ENCODE measurements at regions not wholly inside any gene's neighbourhood (a gene's known extent, or its start where the extent isn't known, plus 50 kb on each side); places are given as distances from the start of the nearest gene placed in this dataset.

GRCh38 chr6:81621816-81622395 lies 130.6 kb downstream of the TENT5A start:
- Histone ChIP-seq H4K20me1 (ENCODE audit: insufficient read depth, low read depth, low read length) (no peaks in the 10 kb centered on the region), H3K36me3 (ENCODE audit: insufficient read depth, low read length) (no peaks in the 10 kb centered on the region), H2AFZ (ENCODE audit: low read length) (no peak overlapping the region), H3K27ac (ENCODE audit: low read length) (no peak overlapping the region), H3K4me2 (ENCODE audit: low read depth, low read length, poor library complexity, severe bottlenecking) (no peak overlapping the region), H3K79me2 (ENCODE audit: low read length) (no peaks in the 10 kb centered on the region), H3K9me2 (replicated peaks; ENCODE audit: insufficient read depth, low read length) (no peaks in the 10 kb centered on the region), H3K9ac (ENCODE audit: low read length) (no peak overlapping the region), H3K9me3 (ENCODE audit: low read length) (no peaks in the 10 kb centered on the region), H3K4me3 (ENCODE audit: low read length) (no peak overlapping the region), H3K4me1 (ENCODE audit: low read length) (no peaks in the 10 kb centered on the region), H3K27me3 (ENCODE audit: low read length) (no peaks in the 10 kb centered on the region)
- DNase-seq = no peak

- Histone ChIP-seq H3K27ac (ENCODE audit: low read length) (no peak overlapping the region), H4K20me1 (ENCODE audit: insufficient read depth, low read depth, low read length) (no peaks in the 10 kb centered on the region), H3K27me3 (ENCODE audit: low read length) (no peaks in the 10 kb centered on the region), H3K9me2 (replicated peaks; ENCODE audit: insufficient read depth, low read length) (no peaks in the 10 kb centered on the region), H3K79me2 (ENCODE audit: low read length) (no peaks in the 10 kb centered on the region), H2AFZ (ENCODE audit: low read length) (no peak overlapping the region), H3K36me3 (ENCODE audit: insufficient read depth, low read length) (no peaks in the 10 kb centered on the region), H3K9me3 (ENCODE audit: low read length) (no peaks in the 10 kb centered on the region), H3K4me1 (ENCODE audit: low read length) (no peaks in the 10 kb centered on the region), H3K4me3 (ENCODE audit: low read length) (no peak overlapping the region), H3K9ac (ENCODE audit: low read length) (no peak overlapping the region), H3K4me2 (ENCODE audit: low read depth, low read length, poor library complexity, severe bottlenecking) (no peak overlapping the region)
- no peak for DNase-seq
These were observed 138.2 kb downstream of the TENT5A start for GRCh38 chr6:81614292-81614691.

- Histone ChIP-seq H4K20me1 (ENCODE audit: insufficient read depth, low read depth, low read length) (no peaks in the 10 kb centered on the region), H3K4me2 (ENCODE audit: low read depth, low read length, poor library complexity, severe bottlenecking) (no peak overlapping the region), H3K9me2 (replicated peaks; ENCODE audit: insufficient read depth, low read length) (no peaks in the 10 kb centered on the region), H2AFZ (ENCODE audit: low read length) (no peak overlapping the region), H3K9me3 (ENCODE audit: low read length) (no peaks in the 10 kb centered on the region), H3K9ac (ENCODE audit: low read length) (no peak overlapping the region), H3K27me3 (ENCODE audit: low read length) (no peaks in the 10 kb centered on the region; the same call in 1 of the 2 replicates), H3K79me2 (ENCODE audit: low read length) (no peaks in the 10 kb centered on the region), H3K4me1 (ENCODE audit: low read length) (no peaks in the 10 kb centered on the region), H3K27ac (ENCODE audit: low read length) (no peak overlapping the region), H3K4me3 (ENCODE audit: low read length) (no peak overlapping the region), H3K36me3 (ENCODE audit: insufficient read depth, low read length) (no peaks in the 10 kb centered on the region)
- no peak for DNase-seq
These were observed 138.9 kb downstream of the TENT5A start for GRCh38 chr6:81613606-81614005.

DNA sequence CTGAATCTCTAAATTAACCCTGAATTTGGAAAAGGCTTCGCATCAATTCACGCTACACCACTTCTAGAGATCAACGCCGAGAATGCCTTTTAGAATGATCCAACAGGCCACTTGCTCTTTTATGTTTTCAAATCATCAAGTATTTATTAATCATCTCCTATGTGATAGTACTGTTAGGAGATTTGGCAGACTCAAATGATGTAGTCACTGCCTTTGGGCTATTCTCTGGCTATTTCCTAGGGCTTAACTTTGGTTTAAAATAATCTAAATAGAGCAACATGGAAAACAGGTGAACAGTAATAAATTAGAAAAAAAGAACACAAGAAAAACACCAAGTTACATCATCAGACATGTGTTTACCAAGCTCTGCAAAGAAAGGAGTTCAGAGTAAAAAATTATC lies 140.3 kb downstream of the TENT5A start:
- no peaks in the 10 kb centered on the region for H3K9me2 ChIP-seq (replicated peaks; ENCODE audit: insufficient read depth, low read length)
- H3K79me2 ChIP-seq (ENCODE audit: low read length) = no peaks in the 10 kb centered on the region
- no peak for DNase-seq
- no peak overlapping the region for H3K4me3 ChIP-seq (ENCODE audit: low read length)
- H4K20me1 ChIP-seq (ENCODE audit: insufficient read depth, low read depth, low read length) = no peaks in the 10 kb centered on the region
- no peak overlapping the region for H2AFZ ChIP-seq (ENCODE audit: low read length)
- H3K27ac ChIP-seq (ENCODE audit: low read length) = no peak overlapping the region
- H3K4me1 ChIP-seq (ENCODE audit: low read length) = no peaks in the 10 kb centered on the region
- H3K9ac ChIP-seq (ENCODE audit: low read length) = no peak overlapping the region
- no peaks in the 10 kb centered on the region for H3K36me3 ChIP-seq (ENCODE audit: insufficient read depth, low read length)
- H3K27me3 ChIP-seq (ENCODE audit: low read length) = no peaks in the 10 kb centered on the region; the same call in 1 of the 2 replicates
- no peaks in the 10 kb centered on the region for H3K9me3 ChIP-seq (ENCODE audit: low read length)
- H3K4me2 ChIP-seq (ENCODE audit: low read depth, low read length, poor library complexity, severe bottlenecking) = no peak overlapping the region

DNA sequence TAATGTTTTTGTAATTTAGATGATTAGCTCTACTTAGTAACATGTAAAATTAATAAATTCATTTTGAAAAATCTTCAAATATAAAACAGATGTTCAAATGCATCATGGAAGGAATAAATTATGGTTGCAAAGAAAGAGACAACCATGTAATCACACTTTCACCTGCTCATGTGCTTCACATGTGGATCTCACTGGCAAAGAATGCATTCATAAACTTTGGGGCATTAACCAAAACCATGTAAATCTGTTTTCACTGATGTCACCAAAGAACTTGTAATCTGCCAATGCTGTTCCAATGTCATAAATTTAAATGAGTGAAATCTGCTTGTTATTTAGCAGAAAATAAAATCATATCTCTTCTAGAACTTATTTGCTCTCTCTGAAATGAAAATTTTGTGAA lies 142.7 kb downstream of the TENT5A start:
- Histone ChIP-seq H3K36me3 (ENCODE audit: insufficient read depth, low read length) (no peaks in the 10 kb centered on the region), H3K4me3 (ENCODE audit: low read length) (no peak overlapping the region), H3K4me1 (ENCODE audit: low read length) (no peaks in the 10 kb centered on the region), H2AFZ (ENCODE audit: low read length) (no peak overlapping the region), H3K27ac (ENCODE audit: low read length) (no peak overlapping the region), H3K9me2 (replicated peaks; ENCODE audit: insufficient read depth, low read length) (no peaks in the 10 kb centered on the region), H3K9me3 (ENCODE audit: low read length) (no peaks in the 10 kb centered on the region), H3K9ac (ENCODE audit: low read length) (no peak overlapping the region), H3K4me2 (ENCODE audit: low read depth, low read length, poor library complexity, severe bottlenecking) (no peak overlapping the region), H4K20me1 (ENCODE audit: insufficient read depth, low read depth, low read length) (no peaks in the 10 kb centered on the region), H3K27me3 (ENCODE audit: low read length) (no peaks in the 10 kb centered on the region; the same call in 1 of the 2 replicates), H3K79me2 (ENCODE audit: low read length) (no peaks in the 10 kb centered on the region)
- no peak for DNase-seq

- Histone ChIP-seq H3K27ac (ENCODE audit: low read length) (no peak overlapping the region), H3K9me2 (replicated peaks; ENCODE audit: insufficient read depth, low read length) (no peaks in the 10 kb centered on the region), H3K9ac (ENCODE audit: low read length) (no peak overlapping the region), H4K20me1 (ENCODE audit: insufficient read depth, low read depth, low read length) (no peaks in the 10 kb centered on the region), H3K9me3 (ENCODE audit: low read length) (no peaks in the 10 kb centered on the region), H3K27me3 (ENCODE audit: low read length) (no peaks in the 10 kb centered on the region; the same call in 1 of the 2 replicates), H3K79me2 (ENCODE audit: low read length) (no peaks in the 10 kb centered on the region), H3K4me3 (ENCODE audit: low read length) (no peak overlapping the region), H3K4me2 (ENCODE audit: low read depth, low read length, poor library complexity, severe bottlenecking) (no peak overlapping the region), H3K36me3 (ENCODE audit: insufficient read depth, low read length) (no peaks in the 10 kb centered on the region), H2AFZ (ENCODE audit: low read length) (no peak overlapping the region), H3K4me1 (ENCODE audit: low read length) (no peaks in the 10 kb centered on the region)
- DNase-seq = no peak
These were observed 143.7 kb downstream of the TENT5A start for GRCh38 chr6:81608776-81609175.

DNA sequence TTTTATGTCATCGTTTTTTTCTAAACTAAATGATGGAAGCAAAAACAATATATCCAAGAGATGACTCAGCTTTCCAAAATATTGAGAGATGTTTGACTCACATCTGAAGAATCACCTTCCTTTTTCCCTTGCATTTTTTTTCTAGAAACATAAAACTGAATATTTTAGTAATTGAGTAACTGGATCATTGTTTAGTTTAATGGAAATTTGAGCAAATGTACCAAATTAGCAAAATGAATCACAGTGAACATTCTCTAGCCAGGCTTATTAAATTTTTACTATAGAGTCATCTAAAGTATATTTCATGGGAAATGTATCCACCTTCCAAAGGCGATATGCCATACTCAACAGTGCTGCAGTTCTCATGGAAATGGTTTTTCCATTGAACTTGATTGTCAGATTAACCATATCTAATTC lies 145.5 kb downstream of the TENT5A start:
- Histone ChIP-seq H3K79me2 (ENCODE audit: low read length) (no peaks in the 10 kb centered on the region), H3K4me3 (ENCODE audit: low read length) (no peak overlapping the region), H3K4me2 (ENCODE audit: low read depth, low read length, poor library complexity, severe bottlenecking) (no peak overlapping the region), H3K9me2 (replicated peaks; ENCODE audit: insufficient read depth, low read length) (no peaks in the 10 kb centered on the region), H3K36me3 (ENCODE audit: insufficient read depth, low read length) (no peaks in the 10 kb centered on the region), H3K4me1 (ENCODE audit: low read length) (no peaks in the 10 kb centered on the region), H3K9ac (ENCODE audit: low read length) (no peak overlapping the region), H4K20me1 (ENCODE audit: insufficient read depth, low read depth, low read length) (no peaks in the 10 kb centered on the region), H3K27ac (ENCODE audit: low read length) (no peak overlapping the region), H3K27me3 (ENCODE audit: low read length) (no peaks in the 10 kb centered on the region; the same call in 1 of the 2 replicates), H3K9me3 (ENCODE audit: low read length) (no peaks in the 10 kb centered on the region), H2AFZ (ENCODE audit: low read length) (no peak overlapping the region)
- no peak for DNase-seq

DNA sequence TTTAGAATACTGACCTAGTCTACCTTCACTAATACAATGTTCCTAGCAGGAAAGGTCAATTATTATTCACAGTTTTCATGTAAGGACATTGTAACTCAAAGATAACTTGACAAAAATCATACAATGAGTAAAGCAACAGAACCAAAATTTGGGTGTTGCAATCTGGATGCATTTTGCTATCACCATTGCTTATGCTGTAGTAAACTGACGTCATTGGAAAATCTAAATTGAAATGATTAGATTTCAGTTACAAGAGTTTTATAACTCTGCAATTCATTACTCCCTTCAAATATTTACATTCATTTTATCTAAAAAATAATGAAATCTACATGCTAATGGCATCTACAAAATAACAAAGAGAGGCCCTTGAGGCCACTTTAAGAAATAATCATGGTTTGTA lies 147.0 kb downstream of the TENT5A start:
- no peaks in the 10 kb centered on the region for H4K20me1 ChIP-seq (ENCODE audit: insufficient read depth, low read depth, low read length)
- no peaks in the 10 kb centered on the region for H3K79me2 ChIP-seq (ENCODE audit: low read length)
- no peak overlapping the region for H3K27ac ChIP-seq (ENCODE audit: low read length)
- no peak overlapping the region for H3K4me3 ChIP-seq (ENCODE audit: low read length)
- H3K27me3 ChIP-seq (ENCODE audit: low read length) = no peaks in the 10 kb centered on the region; the same call in 1 of the 2 replicates
- no peaks in the 10 kb centered on the region for H3K4me1 ChIP-seq (ENCODE audit: low read length)
- no peak for DNase-seq
- H3K36me3 ChIP-seq (ENCODE audit: insufficient read depth, low read length) = no peaks in the 10 kb centered on the region
- H3K9me3 ChIP-seq (ENCODE audit: low read length) = 0 out of 2 replicates have a peak, but pooled peaks cover 3% of the 10 kb centered on the region
- no peak overlapping the region for H3K9ac ChIP-seq (ENCODE audit: low read length)
- no peak overlapping the region for H2AFZ ChIP-seq (ENCODE audit: low read length)
- no peak overlapping the region for H3K4me2 ChIP-seq (ENCODE audit: low read depth, low read length, poor library complexity, severe bottlenecking)
- H3K9me2 ChIP-seq (replicated peaks; ENCODE audit: insufficient read depth, low read length) = no peaks in the 10 kb centered on the region

Data from Karpas-422 (cell line).